NCI-H510A treated with DMSO at 0.1 percent for 48 hours (cell line): ENCODE measurements at regions not wholly inside any gene's neighbourhood (a gene's known extent, or its start where the extent isn't known, plus 50 kb on each side); places are given as distances from the start of the nearest gene placed in this dataset.

Source experiments
- DNase-seq: peaks from one replicate; lab custom pipeline; 2025; lab: John Stamatoyannopoulos, UW

GRCh38 chr13:73248711-73249580 lies 190.1 kb downstream of the KLF5 start:
- DNase-seq, result peak; percentile 26

- no peak for DNase-seq
Observed at GRCh38 chr13:73248154-73248553, 189.3 kb downstream of the KLF5 start.

- no peak for DNase-seq
Observed at GRCh38 chr13:73245246-73245645, 186.4 kb downstream of the KLF5 start.

- no peak for DNase-seq
Observed at GRCh38 chr13:73244467-73244866, 185.7 kb downstream of the KLF5 start.

GRCh38 chr13:73242515-73243015 lies 183.8 kb downstream of the KLF5 start:
- no peak for DNase-seq

GRCh38 chr13:73240193-73240592 lies 181.4 kb downstream of the KLF5 start:
- no peak for DNase-seq

- DNase-seq, result no peak
Observed at GRCh38 chr13:73235385-73235784, 176.6 kb downstream of the KLF5 start.

GRCh38 chr13:73231471-73231870 lies 172.7 kb downstream of the KLF5 start:
- DNase-seq, result no peak

- DNase-seq, result no peak
Observed at GRCh38 chr13:73230716-73231115, 171.9 kb downstream of the KLF5 start.

GRCh38 chr13:73228546-73228945 lies 169.7 kb downstream of the KLF5 start:
- no peak for DNase-seq

- DNase-seq, result no peak
Observed at GRCh38 chr13:73225990-73226389, 167.2 kb downstream of the KLF5 start.

GRCh38 chr13:73224703-73225102 lies 165.9 kb downstream of the KLF5 start:
- no peak for DNase-seq

- DNase-seq, result no peak
Observed at GRCh38 chr13:73223372-73223781, 164.6 kb downstream of the KLF5 start.

- no peak for DNase-seq
Observed at GRCh38 chr13:73222627-73223305, 164.0 kb downstream of the KLF5 start.

GRCh38 chr13:73220966-73221720 lies 162.3 kb downstream of the KLF5 start:
- no peak for DNase-seq

- DNase-seq, result no peak
Observed at GRCh38 chr13:73218181-73218580, 159.4 kb downstream of the KLF5 start.

GRCh38 chr13:73216381-73216831 lies 157.6 kb downstream of the KLF5 start:
- DNase-seq, result no peak

- DNase-seq, result no peak
Observed at GRCh38 chr13:73215823-73216222, 157.0 kb downstream of the KLF5 start.

GRCh38 chr13:73212482-73212881 lies 153.7 kb downstream of the KLF5 start:
- no peak for DNase-seq

GRCh38 chr13:73210218-73210883 lies 151.5 kb downstream of the KLF5 start:
- DNase-seq, result no peak

- DNase-seq, result no peak
Observed at GRCh38 chr13:73204952-73205351, 146.1 kb downstream of the KLF5 start.

GRCh38 chr13:73201626-73202025 lies 142.8 kb downstream of the KLF5 start:
- no peak for DNase-seq
